H1 (cell line): ENCODE measurements at regions not wholly inside any gene's neighbourhood (a gene's known extent, or its start where the extent isn't known, plus 50 kb on each side); places are given as distances from the start of the nearest gene placed in this dataset.

Experiments used
- CTCF ChIA-PET: fragments of 300-600 bp; sonication (Branson Sonifier 250); formaldehyde crosslinking; loops from one replicate; lab custom pipeline; 2021; ENCODE audit not compliant: partially characterized antibody; lab: Charles Lee
- POLR2A ChIA-PET: fragments of 300-600 bp; sonication (Branson Sonifier 250); formaldehyde crosslinking; loops from one replicate; lab custom pipeline; 2021; ENCODE audit warnings: inconsistent platforms; ENCODE audit not compliant: partially characterized antibody; lab: Charles Lee
- DNase-seq, 2 experiments: peaks; one replicate each; pipeline versions ENCODE4 v3.0.0 to v3.0.0-alpha.2; 2010 to 2022; ENCODE audit warnings: low spot score in 2 of 2, low read depth in 1 of 2, mixed read lengths in 1 of 2
- FAIRE-seq: peaks from 2 replicates; lab custom pipeline; 2011; peaks lifted over from hg19 to GRCh38; lab: Jason Lieb, UNC
- H2AFZ ChIP-seq: 2 replicates; pipeline ENCODE4 v1.8.1; 2012; ENCODE audit warnings: low read length, inconsistent platforms
- H2AK5ac ChIP-seq: 2 replicates; pipeline ENCODE4 v1.6.1; 2013; ENCODE audit warnings: low read depth, low read length
- H2BK120ac ChIP-seq: replicated peaks from 2 replicates; pipeline ENCODE3; 2013; ENCODE audit warnings: low read depth, low read length, inconsistent platforms
- H2BK12ac ChIP-seq: 2 replicates; pipeline ENCODE4 v1.6.1; 2013; ENCODE audit warnings: low read depth, low read length
- H2BK15ac ChIP-seq: 2 replicates; pipeline ENCODE4 v1.6.1; 2013; ENCODE audit warnings: low read length
- H2BK20ac ChIP-seq: 2 replicates; pipeline ENCODE4 v1.6.1; 2013; ENCODE audit warnings: low read length
- H2BK5ac ChIP-seq: 2 replicates; pipeline ENCODE4 v1.6.1; 2013; ENCODE audit warnings: low read depth, low read length
- H3K14ac ChIP-seq: 2 replicates; pipeline ENCODE4 v1.6.1; 2013; ENCODE audit warnings: inconsistent platforms; ENCODE audit not compliant: insufficient read length
- H3K18ac ChIP-seq: 2 replicates; pipeline ENCODE4 v1.6.1; 2013; ENCODE audit warnings: low read length; ENCODE audit errors: extremely low read depth
- H3K23ac ChIP-seq: 2 replicates; pipeline ENCODE4 v1.6.1; 2013; ENCODE audit warnings: inconsistent platforms; ENCODE audit not compliant: insufficient read length
- H3K23me2 ChIP-seq: 2 replicates; pipeline ENCODE4 v1.6.1; 2013; ENCODE audit warnings: low read depth, low read length
- H3K27ac ChIP-seq: 2 replicates; pipeline ENCODE4 v1.6.1; 2011; ENCODE audit warnings: low read depth, low read length, inconsistent platforms
- H3K27me3 ChIP-seq, 4 experiments: replicated peaks in 1 of 4; 1 replicate in 1 of 4; 2 replicates in 3 of 4; pipeline versions ENCODE4 v1.6.1 to v1.8.1; 2011 to 2013; ENCODE audit warnings: low read length in 3 of 4, mild to moderate bottlenecking in 3 of 4, inconsistent platforms in 2 of 4, mixed read lengths in 2 of 4, moderate library complexity in 1 of 4; ENCODE audit not compliant: control insufficient read depth in 3 of 4, insufficient read depth in 3 of 4; ENCODE audit errors: extremely low read depth in 1 of 4
- H3K36me3 ChIP-seq, 4 experiments: 2 replicates each; pipeline versions ENCODE4 v1.6.1 to v1.8.1; 2011 to 2013; ENCODE audit warnings: mild to moderate bottlenecking in 4 of 4, low read length in 3 of 4, moderate library complexity in 2 of 4, control low read depth in 1 of 4, inconsistent platforms in 1 of 4; ENCODE audit not compliant: insufficient read depth in 4 of 4, control insufficient read depth in 2 of 4
- H3K4ac ChIP-seq: replicated peaks from 2 replicates; pipeline ENCODE3; 2013; ENCODE audit warnings: low read length, low read depth, mixed read lengths, inconsistent platforms; ENCODE audit not compliant: insufficient read length
- H3K4me1 ChIP-seq, 4 experiments: replicated peaks in 1 of 4; 1 replicate in 1 of 4; 2 replicates in 3 of 4; pipeline versions ENCODE4 v1.6.1 to v1.8.1; 2011 to 2013; ENCODE audit warnings: low read length in 3 of 4, inconsistent platforms in 2 of 4, mixed read lengths in 1 of 4; ENCODE audit not compliant: insufficient read depth in 4 of 4, control insufficient read depth in 3 of 4
- H3K4me2 ChIP-seq, 2 experiments: 2 replicates each; pipeline versions ENCODE4 v1.6.1 to v1.8.1; 2011 to 2013; ENCODE audit warnings: low read depth in 2 of 2, low read length in 2 of 2, control low read depth in 1 of 2, inconsistent platforms in 1 of 2, mild to moderate bottlenecking in 1 of 2; ENCODE audit not compliant: insufficient read depth in 1 of 2
- H3K4me3 ChIP-seq, 4 experiments: fragments of 200-600, 300-600 bp in 1 of 4; sonication (generic), shearing (Covaris generic), sonication (Bioruptor Twin) in 1 of 4; 2 replicates each; pipeline versions ENCODE4 v1.5.1 to v1.8.1; 2011 to 2016; ENCODE audit warnings: low read length in 4 of 4, low read depth in 3 of 4, control low read depth in 2 of 4, inconsistent platforms in 2 of 4, mild to moderate bottlenecking in 2 of 4, mixed read lengths in 1 of 4, moderate library complexity in 1 of 4; ENCODE audit not compliant: insufficient read depth in 2 of 4; ENCODE audit errors: extremely low read depth in 1 of 4
- H3K56ac ChIP-seq: replicated peaks from 2 replicates; pipeline ENCODE3; 2013; ENCODE audit warnings: low read depth, mild to moderate bottlenecking, mixed read lengths, low read length, inconsistent platforms; ENCODE audit not compliant: insufficient read length
- H3K79me1 ChIP-seq: 2 replicates; pipeline ENCODE4 v1.6.1; 2013; ENCODE audit warnings: low read depth, low read length, control low read depth
- H3K79me2 ChIP-seq, 2 experiments: 2 replicates each; pipeline versions ENCODE4 v1.6.1 to v1.8.1; 2012 to 2013; ENCODE audit warnings: low read length in 2 of 2, mild to moderate bottlenecking in 2 of 2, inconsistent platforms in 1 of 2; ENCODE audit not compliant: insufficient read depth in 2 of 2, control insufficient read depth in 1 of 2
- H3K9ac ChIP-seq, 4 experiments: replicated peaks in 1 of 4; 1 replicate in 1 of 4; 2 replicates in 3 of 4; pipeline versions ENCODE4 v1.6.1 to v1.8.1; 2011 to 2013; ENCODE audit warnings: low read depth in 3 of 4, low read length in 3 of 4, control low read depth in 2 of 4, mild to moderate bottlenecking in 2 of 4, moderate library complexity in 2 of 4, inconsistent platforms in 1 of 4; ENCODE audit errors: extremely low read depth in 1 of 4
- H3K9me3 ChIP-seq, 2 experiments: 2 replicates each; pipeline versions ENCODE4 v1.6.1 to v1.8.1; 2012 to 2013; ENCODE audit warnings: mild to moderate bottlenecking in 2 of 2, moderate library complexity in 2 of 2, control low read depth in 1 of 2, inconsistent platforms in 1 of 2, low read depth in 1 of 2, low read length in 1 of 2, mixed read lengths in 1 of 2; ENCODE audit not compliant: insufficient read depth in 2 of 2
- H4K20me1 ChIP-seq, 2 experiments: replicated peaks in 1 of 2; 2 replicates each; pipeline versions ENCODE3 to v1.8.1; 2011 to 2013; ENCODE audit warnings: inconsistent platforms in 2 of 2, low read length in 2 of 2, mild to moderate bottlenecking in 1 of 2; ENCODE audit not compliant: insufficient read depth in 2 of 2, control insufficient read depth in 1 of 2
- H4K5ac ChIP-seq: 2 replicates; pipeline ENCODE4 v1.6.1; 2013; ENCODE audit warnings: low read length, low read depth, mixed read lengths, inconsistent platforms; ENCODE audit not compliant: insufficient read length
- H4K8ac ChIP-seq: 2 replicates; pipeline ENCODE4 v1.8.0; 2013; ENCODE audit warnings: mild to moderate bottlenecking, moderate library complexity, low read length, inconsistent platforms; ENCODE audit not compliant: insufficient read depth; ENCODE audit errors: extremely low read depth
- H4K91ac ChIP-seq: replicated peaks from 2 replicates; pipeline ENCODE3; 2013; ENCODE audit warnings: low read length, mixed read lengths, inconsistent platforms; ENCODE audit not compliant: insufficient read length
- CHD7 ChIP-seq: fragments of 300-600 bp; sonication (generic); IDR thresholded peaks from 2 replicates; pipeline ENCODE4 v1.7.1; 2012; ENCODE audit warnings: low read length, moderate library complexity, mild to moderate bottlenecking, inconsistent platforms; ENCODE audit not compliant: insufficient replicate concordance
- WGBS, 2 experiments: shearing (Covaris generic) in 1 of 2; methylation state at CpG; one replicate each; pipeline versions ENCODE4 v1.1.6 to v1.1.7; 2013 to 2015; ENCODE audit warnings: low lambda C conversion rate in 2 of 2, mixed read lengths in 2 of 2, inconsistent platforms in 1 of 2, low coverage in 1 of 2, missing lambda C conversion rate in 1 of 2; ENCODE audit not compliant: insufficient replicate concordance in 2 of 2, insufficient coverage in 1 of 2, insufficient read length in 1 of 2; ENCODE audit errors: extremely low coverage in 1 of 2, missing lambda C conversion rate in 1 of 2; 5-methylcytosine and 5-hydroxymethylcytosine counted together

- H3K14ac ChIP-seq: no peak overlapping the region
- no peaks in the 10 kb centered on the region; a peak in 1 of 7 replicates for H3K27me3 ChIP-seq
- FAIRE-seq: no peak
- no peak overlapping the region for H3K18ac ChIP-seq
- H3K23ac ChIP-seq: no peak overlapping the region
- no peak overlapping the region for H2BK120ac ChIP-seq
- H2BK15ac ChIP-seq: no peak overlapping the region
- no peaks in the 10 kb centered on the region for H4K20me1 ChIP-seq
- DNase-seq: no peak
- no peak overlapping the region for H3K4ac ChIP-seq
- WGBS, 2 experiments: 93% methylated on average over 2 of the region's 2 CpGs; no CpG with 5 or more reads in 1 of the 2 experiments
- no peak overlapping the region for H4K91ac ChIP-seq
- no peak overlapping the region for H4K5ac ChIP-seq
- H3K4me3 ChIP-seq: no peak overlapping the region
- H3K9me3 ChIP-seq: no peaks in the 10 kb centered on the region
- H3K79me2 ChIP-seq: no peaks in the 10 kb centered on the region
- no peak overlapping the region for H2AFZ ChIP-seq
- H3K4me1 ChIP-seq: peaks cover 0 to 2% (median 0%) of the 10 kb centered on the region in 4 experiments; a peak in 1 of 7 replicates
- no peak overlapping the region for H3K4me2 ChIP-seq
- no peak overlapping the region for H3K9ac ChIP-seq
- H2AK5ac ChIP-seq: no peak overlapping the region
- H3K27ac ChIP-seq: no peak overlapping the region
- H4K8ac ChIP-seq: no peak overlapping the region
- H2BK20ac ChIP-seq: no peak overlapping the region
- H3K23me2 ChIP-seq: no peaks in the 10 kb centered on the region; the same call in 1 of the 2 replicates
- no peaks in the 10 kb centered on the region for H3K79me1 ChIP-seq
- H3K36me3 ChIP-seq: no peaks in the 10 kb centered on the region
- no peak overlapping the region for H3K56ac ChIP-seq
- CTCF ChIA-PET: no interaction called here
- H2BK12ac ChIP-seq: no peak overlapping the region
- no peak overlapping the region for H2BK5ac ChIP-seq
- POLR2A ChIA-PET: no interaction called here
- TF ChIP-seq CHD7: no peak
These were observed 420.4 kb upstream of the CTSO start for GRCh38 chr4:156374069-156374468.
